Astrocyte of the cerebellum (primary cell): ENCODE measurements at regions not wholly inside any gene's neighbourhood (a gene's known extent, or its start where the extent isn't known, plus 50 kb on each side); places are given as distances from the start of the nearest gene placed in this dataset.

ENCODE experiments used
- DNase-seq: peaks from one replicate; pipeline ENCODE4 v3.0.0-alpha.2; 2011; ENCODE audit warnings: low read depth
- H3K4me3 ChIP-seq: 2 replicates; pipeline ENCODE4 v1.5.1; 2011; ENCODE audit warnings: mild to moderate bottlenecking, low read depth, low read length, moderate library complexity
- CTCF ChIP-seq: IDR thresholded peaks from 2 replicates; pipeline ENCODE4 v1.5.1; 2012; ENCODE audit warnings: low read length, low read depth, moderate library complexity, mild to moderate bottlenecking; ENCODE audit errors: missing control alignments
- in situ Hi-C: cut with HindIII; loops from 2 replicates; pipeline ENCODE4 v1.10.0; 2017; ENCODE audit warnings: low sequenced_read_pairs

- in situ Hi-C loops: no loop called here
- H3K4me3 ChIP-seq: no peak overlapping the region
- TF ChIP-seq CTCF: no peak
- no peak for DNase-seq
Observed at GRCh38 chr1:212205006-212205405, 80.2 kb upstream of the PPP2R5A start.

GRCh38 chr1:212205843-212206242 lies 79.4 kb upstream of the PPP2R5A start:
- H3K4me3 ChIP-seq: no peak overlapping the region
- DNase-seq: no peak
- in situ Hi-C loops: no loop called here
- TF ChIP-seq CTCF: no peak

- H3K4me3 ChIP-seq: no peak overlapping the region
- in situ Hi-C loops: no loop called here
- no peak for TF ChIP-seq CTCF
- DNase-seq: no peak
Observed at GRCh38 chr1:212207118-212207517, 78.1 kb upstream of the PPP2R5A start.

- DNase-seq: no peak
- in situ Hi-C loops: no loop called here
- no peak for TF ChIP-seq CTCF
- H3K4me3 ChIP-seq: no peak overlapping the region
Observed at GRCh38 chr1:212207822-212208520, 77.2 kb upstream of the PPP2R5A start.

- H3K4me3 ChIP-seq: no peak overlapping the region
- in situ Hi-C loops: no loop called here
- no peak for TF ChIP-seq CTCF
- DNase-seq: no peak
Observed at GRCh38 chr1:212208978-212209644, 76.1 kb upstream of the PPP2R5A start.

GRCh38 chr1:212211371-212211770 lies 73.8 kb upstream of the PPP2R5A start:
- H3K4me3 ChIP-seq: no peak overlapping the region
- in situ Hi-C loops: no loop called here
- no peak for DNase-seq
- TF ChIP-seq CTCF: no peak
